ENCODE measurements at regions not wholly inside any gene's neighbourhood (a gene's known extent, or its start where the extent isn't known, plus 50 kb on each side); places are given as distances from the start of the nearest gene placed in this dataset.

DNA sequence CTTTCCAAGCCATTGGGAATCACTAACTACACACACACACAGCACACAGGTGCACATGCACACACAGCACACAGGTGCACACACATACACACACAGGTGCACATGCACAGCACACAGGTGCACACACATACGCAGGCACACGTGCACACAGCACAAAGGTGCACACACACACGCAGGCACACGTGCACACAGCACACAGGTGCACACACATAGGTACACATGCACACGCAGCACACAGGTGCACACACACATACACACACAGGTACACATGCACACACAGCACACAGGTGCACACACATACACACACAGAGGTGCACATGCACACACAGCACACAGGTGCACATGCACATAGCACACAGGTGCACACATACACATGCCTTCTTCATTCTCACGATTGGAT, 80.9 kb downstream of the HMX1 start:
- TF ChIP-seq, protein P1, sequence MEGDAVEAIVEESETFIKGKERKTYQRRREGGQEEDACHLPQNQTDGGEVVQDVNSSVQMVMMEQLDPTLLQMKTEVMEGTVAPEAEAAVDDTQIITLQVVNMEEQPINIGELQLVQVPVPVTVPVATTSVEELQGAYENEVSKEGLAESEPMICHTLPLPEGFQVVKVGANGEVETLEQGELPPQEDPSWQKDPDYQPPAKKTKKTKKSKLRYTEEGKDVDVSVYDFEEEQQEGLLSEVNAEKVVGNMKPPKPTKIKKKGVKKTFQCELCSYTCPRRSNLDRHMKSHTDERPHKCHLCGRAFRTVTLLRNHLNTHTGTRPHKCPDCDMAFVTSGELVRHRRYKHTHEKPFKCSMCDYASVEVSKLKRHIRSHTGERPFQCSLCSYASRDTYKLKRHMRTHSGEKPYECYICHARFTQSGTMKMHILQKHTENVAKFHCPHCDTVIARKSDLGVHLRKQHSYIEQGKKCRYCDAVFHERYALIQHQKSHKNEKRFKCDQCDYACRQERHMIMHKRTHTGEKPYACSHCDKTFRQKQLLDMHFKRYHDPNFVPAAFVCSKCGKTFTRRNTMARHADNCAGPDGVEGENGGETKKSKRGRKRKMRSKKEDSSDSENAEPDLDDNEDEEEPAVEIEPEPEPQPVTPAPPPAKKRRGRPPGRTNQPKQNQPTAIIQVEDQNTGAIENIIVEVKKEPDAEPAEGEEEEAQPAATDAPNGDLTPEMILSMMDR (IDR thresholded peaks at IDR 0.05): no peak
- DNase-seq: no peak
- intact Hi-C loops (cut with DNase I; ENCODE audit: low total_unique reads): no loop called here
- Histone ChIP-seq H3K36me3 (no peaks in the 10 kb centered on the region), H3K4me1 (no peaks in the 10 kb centered on the region), H3K27me3 (peaks cover 0 to 19% of the 10 kb centered on the region in 2 donors), H3K9me3 (no peaks in the 10 kb centered on the region), H3K4me3 (no peak overlapping the region), H3K27ac (no peak overlapping the region)

DNA sequence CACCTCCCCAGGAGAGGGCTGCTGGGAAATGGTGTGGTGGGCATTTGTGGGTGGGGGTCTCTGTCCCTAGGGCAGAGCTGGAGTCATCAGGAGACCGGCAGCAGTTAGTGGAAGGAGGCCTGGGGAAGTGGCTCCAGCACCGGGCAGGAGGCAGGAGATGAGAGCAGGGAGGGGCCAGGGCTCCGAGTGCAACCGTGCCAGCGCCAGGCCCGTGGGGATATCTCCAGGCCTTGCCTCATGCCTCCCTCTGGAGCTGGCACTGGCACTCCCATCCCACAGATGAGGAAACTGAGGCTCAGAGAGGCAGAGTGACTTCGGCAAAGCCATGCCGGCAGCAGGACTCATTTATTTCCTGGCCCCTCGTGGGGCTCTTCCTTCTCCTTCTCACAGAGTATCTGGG, 83.5 kb downstream of the HMX1 start:
- intact Hi-C loops (cut with DNase I; ENCODE audit: low total_unique reads): no loop called here
- no peaks in the 10 kb centered on the region for H3K4me1 ChIP-seq
- TF ChIP-seq, protein P1 (IDR thresholded peaks at IDR 0.05): no peak
- no peaks in the 10 kb centered on the region for H3K9me3 ChIP-seq
- no peak for DNase-seq
- H3K27me3 ChIP-seq: peaks cover 0 to 30% of the 10 kb centered on the region in 2 donors
- H3K27ac ChIP-seq: no peak overlapping the region
- no peak overlapping the region for H3K4me3 ChIP-seq
- H3K36me3 ChIP-seq: no peaks in the 10 kb centered on the region

DNA sequence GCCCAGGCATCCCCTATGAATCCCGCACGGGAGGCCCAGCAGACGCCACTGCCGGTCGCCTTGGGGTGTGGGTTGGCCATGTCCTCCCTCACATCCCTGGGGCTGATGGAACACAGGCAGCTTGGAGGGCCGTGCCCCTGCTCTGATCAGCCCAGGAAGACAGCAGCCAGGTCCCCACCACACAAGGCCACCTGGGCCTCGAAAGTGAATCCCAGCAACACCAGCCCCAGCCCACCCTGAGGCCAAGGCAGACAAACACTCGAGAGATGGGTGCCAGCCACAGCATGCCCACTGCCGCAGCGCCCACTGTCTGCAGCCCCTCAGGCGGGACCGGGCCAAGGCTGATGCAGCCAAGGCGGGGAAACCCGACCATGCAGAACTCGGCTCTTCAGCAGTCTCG, 85.5 kb downstream of the HMX1 start:
- Histone ChIP-seq H3K4me3 (no peak overlapping the region), H3K27me3 (peaks cover 0 to 46% of the 10 kb centered on the region in 2 donors), H3K9me3 (no peaks in the 10 kb centered on the region), H3K4me1 (no peaks in the 10 kb centered on the region), H3K36me3 (no peaks in the 10 kb centered on the region), H3K27ac (no peak overlapping the region)
- intact Hi-C loops (cut with DNase I; ENCODE audit: low total_unique reads): no loop called here
- no peak for DNase-seq
- TF ChIP-seq, protein P1 (IDR thresholded peaks at IDR 0.05): no peak

DNA sequence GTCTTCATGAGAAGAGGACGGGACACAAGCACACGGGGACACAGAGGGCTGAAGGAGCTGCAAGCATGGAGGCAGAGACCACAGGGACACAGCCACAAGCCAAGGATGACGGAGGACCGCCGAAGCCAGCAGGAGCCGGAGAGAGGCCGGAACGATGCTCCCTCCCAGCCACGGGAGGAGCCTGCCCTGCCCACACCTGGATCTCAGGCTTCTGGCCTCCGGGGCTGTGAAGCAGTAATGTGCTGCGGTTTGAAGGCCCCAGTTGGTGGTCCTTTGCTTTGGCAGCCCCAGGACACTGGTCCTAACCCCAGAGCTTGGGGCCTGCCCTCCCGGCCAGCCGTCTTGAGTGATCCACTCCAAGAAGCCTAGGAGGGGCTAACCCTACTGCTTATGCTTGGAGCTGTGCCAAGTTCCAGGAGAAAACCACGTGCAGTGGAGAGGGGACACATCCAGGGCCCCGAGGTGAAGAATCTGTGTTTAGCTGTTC, 85.9 kb downstream of the HMX1 start:
- H3K4me1 ChIP-seq: no peaks in the 10 kb centered on the region
- H3K36me3 ChIP-seq: no peaks in the 10 kb centered on the region
- no peak overlapping the region for H3K4me3 ChIP-seq
- H3K27ac ChIP-seq: no peak overlapping the region
- H3K9me3 ChIP-seq: no peaks in the 10 kb centered on the region
- TF ChIP-seq, protein P1 (IDR thresholded peaks at IDR 0.05): no peak
- intact Hi-C loops (cut with DNase I; ENCODE audit: low total_unique reads): no loop called here
- H3K27me3 ChIP-seq: peaks cover 0 to 50% of the 10 kb centered on the region in 2 donors
- DNase-seq: no peak

DNA sequence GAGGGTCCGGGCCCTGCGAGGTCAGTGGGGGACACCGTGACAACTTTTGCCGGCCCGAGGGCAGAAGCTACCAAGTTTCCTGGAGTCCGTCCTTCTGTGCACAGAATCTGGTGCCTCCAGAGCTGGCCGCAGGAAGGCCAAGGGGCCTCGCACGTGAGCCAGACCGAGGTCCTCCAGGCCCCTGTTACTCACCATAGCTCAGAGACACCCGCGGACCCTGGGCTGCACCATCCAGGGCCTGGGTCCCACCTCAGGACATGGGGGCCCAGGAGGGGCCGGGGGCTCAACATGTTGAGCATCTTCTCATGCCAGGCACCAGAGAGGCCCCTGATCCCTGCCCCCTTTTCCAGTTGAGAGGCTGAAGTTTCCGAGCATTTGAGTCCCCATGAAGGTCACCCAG, 87.9 kb downstream of the HMX1 start:
- intact Hi-C loops (cut with DNase I; ENCODE audit: low total_unique reads): no loop called here
- no peaks in the 10 kb centered on the region for H3K9me3 ChIP-seq
- H3K27me3 ChIP-seq: peaks cover 0 to 59% of the 10 kb centered on the region in 2 donors
- TF ChIP-seq, protein P1 (IDR thresholded peaks at IDR 0.05): no peak
- no peak overlapping the region for H3K4me3 ChIP-seq
- H3K36me3 ChIP-seq: no peaks in the 10 kb centered on the region
- DNase-seq: no peak
- H3K4me1 ChIP-seq: no peaks in the 10 kb centered on the region
- no peak overlapping the region for H3K27ac ChIP-seq

DNA sequence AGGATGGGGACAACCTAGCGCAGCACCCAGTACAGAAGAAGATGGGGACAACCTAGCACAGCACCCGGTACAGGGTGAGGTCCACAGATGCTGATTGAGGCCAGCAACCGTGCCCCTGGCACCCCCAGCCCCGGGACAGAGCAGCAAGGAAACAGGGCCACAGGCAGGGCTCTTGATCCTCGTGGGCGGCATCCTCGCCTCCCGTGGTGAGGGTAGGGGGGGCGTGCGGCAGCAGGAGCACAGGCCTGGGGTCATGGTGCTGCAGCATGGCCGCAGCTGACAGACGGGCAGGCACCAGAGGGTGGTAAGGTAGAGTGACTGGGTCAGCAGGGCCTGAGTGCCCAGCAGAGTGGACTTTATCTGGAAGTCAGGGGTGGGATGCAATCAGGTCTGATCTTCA, 89.5 kb downstream of the HMX1 start:
- TF ChIP-seq, protein P1 (IDR thresholded peaks at IDR 0.05): no peak
- intact Hi-C loops (cut with DNase I; ENCODE audit: low total_unique reads): no loop called here
- no peak overlapping the region for H3K27ac ChIP-seq
- DNase-seq: no peak
- H3K4me1 ChIP-seq: no peaks in the 10 kb centered on the region
- no peaks in the 10 kb centered on the region for H3K36me3 ChIP-seq
- H3K4me3 ChIP-seq: no peak overlapping the region
- H3K9me3 ChIP-seq: no peaks in the 10 kb centered on the region
- H3K27me3 ChIP-seq: peaks cover 0 to 58% of the 10 kb centered on the region in 2 donors
